ENCODE measurements at regions not wholly inside any gene's neighbourhood (a gene's known extent, or its start where the extent isn't known, plus 50 kb on each side); places are given as distances from the start of the nearest gene placed in this dataset.
"Not testable (repeated sequence)": the region's sequence is repeated elsewhere in the genome, so short reads cannot be mapped to it uniquely, and the experiment has no call there.

DNA sequence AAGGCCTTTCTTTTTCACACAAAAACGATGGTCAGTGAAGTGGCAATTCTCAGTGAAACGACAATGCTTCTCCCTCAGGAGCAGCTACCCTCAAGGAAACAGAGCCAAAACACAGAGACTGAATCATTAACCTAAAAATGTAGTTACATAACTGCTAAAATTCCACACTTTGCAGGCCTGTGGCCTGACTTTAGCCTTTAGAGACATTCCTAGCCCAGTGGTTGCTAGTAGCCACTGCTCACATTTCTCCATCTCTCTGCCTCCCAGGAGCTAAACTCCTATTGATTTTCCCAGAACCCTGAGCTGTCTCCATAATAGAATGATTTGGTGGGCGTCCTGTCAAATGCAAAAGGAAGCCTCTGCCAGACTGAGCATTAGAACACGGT is 630.1 kb upstream of the KCNMB2 start:
- Mint-ChIP-seq H3K27ac (ENCODE audit: unreplicated experiment) (peak overlapping the region; percentile 86), H3K27me3 (ENCODE audit: unreplicated experiment) (no peaks in the 10 kb centered on the region), H3K36me3 (ENCODE audit: unreplicated experiment) (peaks cover 3% of the 10 kb centered on the region), H3K9me3 (ENCODE audit: unreplicated experiment) (peaks cover 16% of the 10 kb centered on the region), H3K4me1 (ENCODE audit: unreplicated experiment) (peaks cover 48% of the 10 kb centered on the region), H3K4me3 (ENCODE audit: unreplicated experiment) (peak overlapping the region; percentile 30)
- TF ChIP-seq CTCF (IDR thresholded peaks at IDR 0.05), result no peak
- DNase-seq (ENCODE audit: extremely low spot score, unreplicated experiment), result no peak

- no peak for DNase-seq (ENCODE audit: extremely low spot score, unreplicated experiment)
- H3K27ac Mint-ChIP-seq (ENCODE audit: unreplicated experiment), result peak overlapping the region; percentile 86
- peaks cover 17% of the 10 kb centered on the region for H3K9me3 Mint-ChIP-seq (ENCODE audit: unreplicated experiment)
- H3K4me1 Mint-ChIP-seq (ENCODE audit: unreplicated experiment), result peaks cover 48% of the 10 kb centered on the region
- no peak overlapping the region for H3K4me3 Mint-ChIP-seq (ENCODE audit: unreplicated experiment)
- H3K27me3 Mint-ChIP-seq (ENCODE audit: unreplicated experiment), result no peaks in the 10 kb centered on the region
- H3K36me3 Mint-ChIP-seq (ENCODE audit: unreplicated experiment), result peaks cover 3% of the 10 kb centered on the region
- no peak for TF ChIP-seq CTCF (IDR thresholded peaks at IDR 0.05)
Measured at GRCh38 chr3:177906578-177907229, 629.5 kb upstream of the KCNMB2 start.

GRCh38 chr3:177909530-177909929 is 626.7 kb upstream of the KCNMB2 start:
- H3K36me3 Mint-ChIP-seq (ENCODE audit: unreplicated experiment); H3K4me3 Mint-ChIP-seq (ENCODE audit: unreplicated experiment); H3K27ac Mint-ChIP-seq (ENCODE audit: unreplicated experiment); H3K27me3 Mint-ChIP-seq (ENCODE audit: unreplicated experiment); DNase-seq (ENCODE audit: extremely low spot score, unreplicated experiment): not testable (repeated sequence)
- H3K4me1 Mint-ChIP-seq (ENCODE audit: unreplicated experiment), result peaks cover 30% of the 10 kb centered on the region
- peaks cover 24% of the 10 kb centered on the region for H3K9me3 Mint-ChIP-seq (ENCODE audit: unreplicated experiment)

- Mint-ChIP-seq H3K36me3 (ENCODE audit: unreplicated experiment) (peaks cover 9% of the 10 kb centered on the region), H3K27me3 (ENCODE audit: unreplicated experiment) (no peaks in the 10 kb centered on the region), H3K27ac (ENCODE audit: unreplicated experiment) (no peak overlapping the region), H3K4me3 (ENCODE audit: unreplicated experiment) (no peak overlapping the region), H3K4me1 (ENCODE audit: unreplicated experiment) (no peaks in the 10 kb centered on the region), H3K9me3 (ENCODE audit: unreplicated experiment) (peaks cover 24% of the 10 kb centered on the region)
- no peak for TF ChIP-seq CTCF (IDR thresholded peaks at IDR 0.05)
- DNase-seq (ENCODE audit: extremely low spot score, unreplicated experiment), result no peak
Measured at GRCh38 chr3:177914224-177914623, 622.0 kb upstream of the KCNMB2 start.

DNA sequence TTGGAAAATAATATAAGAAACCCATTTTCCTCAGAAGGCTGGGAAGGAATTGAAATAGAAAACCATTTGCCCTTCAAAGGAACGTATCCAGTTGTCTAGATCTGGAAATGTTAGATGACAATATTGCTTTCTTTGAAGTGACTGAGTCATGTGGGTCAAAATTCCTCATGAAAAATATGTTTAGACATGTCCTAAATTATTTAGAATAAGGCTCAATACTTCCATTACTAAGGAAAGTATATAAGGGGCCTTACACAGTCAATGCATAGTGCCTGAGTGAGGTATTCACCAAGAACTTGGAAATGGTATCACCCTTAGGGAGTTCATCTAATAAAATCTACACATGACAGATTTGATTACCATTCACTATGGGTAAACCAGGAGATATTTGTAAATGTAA is 619.8 kb upstream of the KCNMB2 start:
- H3K4me1 Mint-ChIP-seq (ENCODE audit: unreplicated experiment), result no peaks in the 10 kb centered on the region
- no peak for TF ChIP-seq CTCF (IDR thresholded peaks at IDR 0.05)
- peaks cover 8% of the 10 kb centered on the region for H3K9me3 Mint-ChIP-seq (ENCODE audit: unreplicated experiment)
- H3K27me3 Mint-ChIP-seq (ENCODE audit: unreplicated experiment), result no peaks in the 10 kb centered on the region
- H3K27ac Mint-ChIP-seq (ENCODE audit: unreplicated experiment), result no peak overlapping the region
- H3K36me3 Mint-ChIP-seq (ENCODE audit: unreplicated experiment), result peaks cover 6% of the 10 kb centered on the region
- DNase-seq (ENCODE audit: extremely low spot score, unreplicated experiment), result no peak
- H3K4me3 Mint-ChIP-seq (ENCODE audit: unreplicated experiment), result no peak overlapping the region
